Myocyte (in vitro differentiated cells): ENCODE measurements at regions not wholly inside any gene's neighbourhood (a gene's known extent, or its start where the extent isn't known, plus 50 kb on each side); places are given as distances from the start of the nearest gene placed in this dataset.

Experiments
- DNase-seq: peaks from one replicate; pipeline ENCODE4 v3.0.0-alpha.2; 2012; ENCODE audit warnings: low read depth

GRCh38 chr15:61541516-61541915, 312.4 kb upstream of the RORA start:
- DNase-seq: no peak

GRCh38 chr15:61537337-61537736, 308.2 kb upstream of the RORA start:
- DNase-seq: no peak

- DNase-seq: no peak
Observed at GRCh38 chr15:61534986-61535385, 305.9 kb upstream of the RORA start.

GRCh38 chr15:61530769-61531168, 301.7 kb upstream of the RORA start:
- DNase-seq: no peak

- no peak for DNase-seq
Observed at GRCh38 chr15:61528581-61528910, 299.4 kb upstream of the RORA start.

GRCh38 chr15:61527836-61528580, 298.9 kb upstream of the RORA start:
- DNase-seq: no peak

GRCh38 chr15:61524545-61524944, 295.4 kb upstream of the RORA start:
- no peak for DNase-seq

- no peak for DNase-seq
Observed at GRCh38 chr15:61524086-61524485, 295.0 kb upstream of the RORA start.

GRCh38 chr15:61522411-61522810, 293.3 kb upstream of the RORA start:
- DNase-seq: no peak

- DNase-seq: no peak
Observed at GRCh38 chr15:61521953-61522352, 292.9 kb upstream of the RORA start.

- DNase-seq: no peak
Observed at GRCh38 chr15:61519296-61519695, 290.2 kb upstream of the RORA start.

- no peak for DNase-seq
Observed at GRCh38 chr15:61518191-61518950, 289.3 kb upstream of the RORA start.

GRCh38 chr15:61517776-61518175, 288.7 kb upstream of the RORA start:
- DNase-seq: no peak

- no peak for DNase-seq
Observed at GRCh38 chr15:61517335-61517734, 288.2 kb upstream of the RORA start.

GRCh38 chr15:61511756-61512155, 282.7 kb upstream of the RORA start:
- no peak for DNase-seq

GRCh38 chr15:61511089-61511488, 282.0 kb upstream of the RORA start:
- no peak for DNase-seq

GRCh38 chr15:61509327-61509840, 280.3 kb upstream of the RORA start:
- no peak for DNase-seq

GRCh38 chr15:61503383-61503969, 274.4 kb upstream of the RORA start:
- DNase-seq: no peak

- DNase-seq: no peak
Observed at GRCh38 chr15:61501815-61502389, 272.8 kb upstream of the RORA start.

- DNase-seq: no peak
Observed at GRCh38 chr15:61500951-61501620, 272.0 kb upstream of the RORA start.

- DNase-seq: no peak
Observed at GRCh38 chr15:61500523-61500922, 271.4 kb upstream of the RORA start.
